ENCODE measurements at regions not wholly inside any gene's neighbourhood (a gene's known extent, or its start where the extent isn't known, plus 50 kb on each side); places are given as distances from the start of the nearest gene placed in this dataset.

- DNase-seq = no peak
Observed at GRCh38 chr9:14560194-14560593, 133.0 kb downstream of the ZDHHC21 start.

- no peak for DNase-seq
Observed at GRCh38 chr9:14554886-14555285, 138.3 kb downstream of the ZDHHC21 start.

- no peak for DNase-seq
Observed at GRCh38 chr9:14547245-14548060, 145.8 kb downstream of the ZDHHC21 start.

- no peak for DNase-seq
Observed at GRCh38 chr9:14546693-14547092, 146.5 kb downstream of the ZDHHC21 start.

GRCh38 chr9:14542071-14542470 is 151.2 kb downstream of the ZDHHC21 start:
- no peak for DNase-seq

GRCh38 chr9:14538526-14538925 is 154.7 kb downstream of the ZDHHC21 start:
- DNase-seq = no peak

- no peak for DNase-seq
Observed at GRCh38 chr9:14535161-14535955, 157.9 kb downstream of the ZDHHC21 start.

GRCh38 chr9:14533867-14534640 is 159.2 kb downstream of the ZDHHC21 start:
- DNase-seq = no peak

GRCh38 chr9:14532456-14533115 is 160.6 kb downstream of the ZDHHC21 start:
- DNase-seq = no peak

- DNase-seq = no peak
Observed at GRCh38 chr9:14531341-14532269, 161.6 kb downstream of the ZDHHC21 start.

GRCh38 chr9:14530841-14531240 is 162.4 kb downstream of the ZDHHC21 start:
- DNase-seq = no peak

- no peak for DNase-seq
Observed at GRCh38 chr9:14530366-14530765, 162.9 kb downstream of the ZDHHC21 start.

GRCh38 chr9:14529629-14530028 is 163.6 kb downstream of the ZDHHC21 start:
- DNase-seq = no peak

- no peak for DNase-seq
Observed at GRCh38 chr9:14529054-14529453, 164.2 kb downstream of the ZDHHC21 start.

- no peak for DNase-seq
Observed at GRCh38 chr9:14526504-14526903, 166.7 kb downstream of the ZDHHC21 start.

GRCh38 chr9:14525856-14526255 is 167.4 kb downstream of the ZDHHC21 start:
- no peak for DNase-seq

- no peak for DNase-seq
Observed at GRCh38 chr9:14524873-14525515, 168.2 kb downstream of the ZDHHC21 start.

GRCh38 chr9:14523545-14523944 is 169.7 kb downstream of the ZDHHC21 start:
- DNase-seq = no peak

GRCh38 chr9:14522627-14523379 is 170.4 kb downstream of the ZDHHC21 start:
- DNase-seq = no peak

- no peak for DNase-seq
Observed at GRCh38 chr9:14520341-14520740, 172.9 kb downstream of the ZDHHC21 start.
